GM21576 (cell line): ENCODE measurements at regions not wholly inside any gene's neighbourhood (a gene's known extent, or its start where the extent isn't known, plus 50 kb on each side); places are given as distances from the start of the nearest gene placed in this dataset.
"Not testable (repeated sequence)": the region's sequence is repeated elsewhere in the genome, so short reads cannot be mapped to it uniquely, and the experiment has no call there.

ENCODE experiments used
- ATAC-seq: cut with Tn5 transposase; IDR thresholded peaks from one replicate; pipeline ENCODE4 v1.9.1; 2021; ENCODE audit warnings: mild to moderate bottlenecking, moderate library complexity; ENCODE audit not compliant: unreplicated experiment

- no peak for ATAC-seq
Observed at GRCh38 chr2:16375981-16376380, 289.7 kb downstream of the CYRIA start.

GRCh38 chr2:16375351-16375750, 290.3 kb downstream of the CYRIA start:
- ATAC-seq = no peak

DNA sequence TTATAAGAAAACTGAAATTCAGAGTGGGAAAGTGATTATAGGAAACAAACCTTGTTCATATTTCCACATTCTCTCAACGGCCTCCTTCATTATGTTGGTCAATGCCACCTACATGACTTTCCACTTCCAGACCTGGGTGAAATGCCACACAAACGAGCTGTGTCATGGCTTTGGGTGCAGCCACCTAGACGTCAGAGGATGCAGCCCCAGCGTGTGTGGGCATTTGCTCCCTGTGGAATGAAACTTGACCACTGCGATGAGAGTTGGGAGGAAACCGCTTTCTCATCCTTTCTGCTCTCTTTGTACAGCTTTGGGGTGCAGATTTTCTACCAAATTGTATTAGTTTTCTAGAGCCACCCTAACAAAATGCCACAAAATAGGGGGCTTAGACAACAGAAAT, 291.0 kb downstream of the CYRIA start:
- ATAC-seq = no peak

- no peak for ATAC-seq
Observed at GRCh38 chr2:16373341-16373740, 292.3 kb downstream of the CYRIA start.

DNA sequence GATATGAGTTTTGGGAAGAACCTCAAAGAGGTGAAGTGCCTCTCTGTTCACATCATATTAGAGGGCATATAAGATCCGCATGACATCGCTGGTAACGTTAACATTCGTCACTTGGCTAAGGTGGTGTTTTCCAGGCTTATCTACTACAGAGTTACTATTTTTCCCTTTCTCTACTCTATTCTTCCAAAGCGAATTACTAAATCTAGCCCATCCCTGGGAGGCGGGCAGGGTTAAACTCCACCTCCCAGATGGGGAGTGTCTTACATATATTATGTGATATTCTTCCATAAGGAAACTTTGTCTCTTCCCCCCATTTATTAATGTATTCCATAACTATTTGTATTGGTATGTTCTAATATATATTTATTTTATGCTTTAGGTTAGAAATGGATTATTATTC, 293.9 kb downstream of the CYRIA start:
- ATAC-seq = no peak

GRCh38 chr2:16368951-16369350, 296.7 kb downstream of the CYRIA start:
- ATAC-seq = no peak

GRCh38 chr2:16368328-16368727, 297.3 kb downstream of the CYRIA start:
- ATAC-seq = no peak

DNA sequence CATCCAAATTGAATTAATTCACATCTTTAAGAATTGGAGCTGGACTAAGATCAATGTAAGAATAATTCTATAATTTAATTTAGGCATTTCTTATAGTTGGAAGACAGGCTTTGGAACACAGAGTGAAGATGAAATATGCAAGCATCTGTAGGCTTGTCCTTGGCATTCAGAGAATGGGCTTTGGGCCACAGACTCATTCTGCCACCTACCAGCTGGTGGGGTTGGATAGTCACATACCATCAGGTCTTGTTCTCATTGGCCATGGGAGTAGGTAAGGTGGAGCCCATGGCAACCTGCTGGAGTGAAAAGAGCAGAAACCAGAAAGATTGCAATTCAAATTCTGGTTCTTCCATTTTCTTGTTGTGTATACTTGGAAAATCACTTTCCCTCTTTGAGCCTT, 300.3 kb downstream of the CYRIA start:
- ATAC-seq = no peak

- no peak for ATAC-seq
Observed at GRCh38 chr2:16363581-16363980, 302.1 kb downstream of the CYRIA start.

DNA sequence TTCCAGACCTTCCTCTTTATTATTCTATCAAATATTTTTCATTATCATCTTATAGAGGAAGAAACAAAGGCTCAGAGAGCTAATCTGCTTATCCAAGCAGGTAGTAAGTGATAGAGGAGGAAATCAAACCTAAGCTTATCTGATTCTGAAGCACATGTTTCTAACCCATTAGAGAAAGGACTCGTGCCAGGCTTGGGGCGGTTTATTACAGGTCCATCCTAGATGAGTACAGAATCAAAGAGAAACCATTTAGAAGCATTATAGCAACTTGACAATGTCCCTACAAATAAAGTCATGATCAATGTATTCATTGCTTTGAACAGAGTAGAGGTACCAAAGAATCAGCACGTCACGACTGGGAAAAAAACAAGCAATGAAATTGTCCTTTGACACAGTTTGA, 303.0 kb downstream of the CYRIA start:
- no peak for ATAC-seq

GRCh38 chr2:16361261-16361995, 304.2 kb downstream of the CYRIA start:
- ATAC-seq = no peak

GRCh38 chr2:16359961-16360360, 305.7 kb downstream of the CYRIA start:
- ATAC-seq = no peak

DNA sequence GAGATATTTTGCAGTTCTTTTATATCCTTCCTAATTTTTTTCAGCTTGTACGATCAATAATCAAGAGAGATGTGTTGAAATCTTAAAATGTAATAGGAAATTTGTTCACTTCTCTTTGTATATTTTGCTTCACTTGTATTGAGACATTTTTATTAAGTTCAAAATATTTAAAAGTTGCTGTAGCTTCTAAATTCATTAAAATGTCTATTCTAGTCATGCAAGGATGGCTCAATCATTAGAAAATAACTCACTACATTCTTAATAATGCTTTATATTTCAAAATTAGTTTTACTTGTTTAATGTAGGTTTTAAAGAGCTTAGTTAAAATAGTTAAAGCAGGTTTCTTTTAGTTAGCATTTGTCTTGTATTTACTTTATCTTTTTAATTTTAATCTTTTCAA, 308.4 kb downstream of the CYRIA start:
- no peak for ATAC-seq

GRCh38 chr2:16351541-16351940, 314.1 kb downstream of the CYRIA start:
- ATAC-seq = no peak

GRCh38 chr2:16351137-16351536, 314.5 kb downstream of the CYRIA start:
- no peak for ATAC-seq

DNA sequence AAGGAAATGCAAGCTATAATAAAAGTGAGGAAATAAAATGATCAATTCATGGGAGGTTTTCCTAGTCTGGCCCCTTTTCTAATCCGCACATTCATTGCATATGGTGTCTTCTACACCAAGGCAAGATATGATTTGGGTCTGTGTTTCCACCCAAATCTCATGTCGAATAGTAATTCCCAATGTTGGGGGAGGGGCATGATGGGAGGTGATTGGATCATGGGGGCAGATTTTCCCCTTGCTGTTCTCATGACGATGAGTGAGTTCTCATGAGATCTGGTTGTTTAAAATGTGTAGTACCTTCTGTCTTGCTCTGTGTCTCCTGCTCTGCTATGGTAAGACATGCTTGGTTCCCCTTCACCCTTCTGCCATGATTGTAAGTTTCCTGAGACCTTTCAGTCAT, 315.4 kb downstream of the CYRIA start:
- ATAC-seq = no peak

- no peak for ATAC-seq
Observed at GRCh38 chr2:16349811-16350210, 315.8 kb downstream of the CYRIA start.

DNA sequence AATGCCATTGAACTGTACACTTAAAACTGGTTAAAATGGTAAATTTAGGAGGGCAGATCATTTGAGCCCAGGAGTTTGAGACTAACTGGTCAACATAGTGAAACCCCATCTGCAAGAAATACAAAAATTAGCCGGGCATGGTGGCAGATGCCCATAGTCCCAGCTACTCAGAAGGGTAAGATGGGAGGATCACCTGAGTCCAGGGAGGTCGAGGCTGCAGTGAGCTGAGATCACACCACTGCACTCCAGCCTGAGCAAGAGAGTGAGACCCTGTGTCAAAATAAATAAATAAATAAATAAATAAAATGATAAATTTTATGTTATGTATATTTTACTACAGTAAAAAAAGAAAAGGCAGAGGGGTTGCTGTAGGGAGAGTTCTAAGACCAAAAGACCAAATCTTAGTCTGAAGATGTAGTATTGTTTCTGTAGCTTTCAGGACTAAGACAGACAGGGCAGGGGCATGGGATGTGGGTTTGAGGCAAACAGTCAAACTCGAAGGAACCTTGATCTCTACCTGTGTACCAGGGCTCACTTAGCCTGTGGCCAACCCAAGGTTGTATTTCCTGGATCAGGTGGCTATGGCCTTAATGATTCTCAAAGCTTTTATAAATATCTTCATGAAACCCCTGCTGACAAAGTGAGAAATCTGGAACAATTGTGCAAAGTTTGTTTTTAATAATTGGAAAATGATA, 316.7 kb downstream of the CYRIA start:
- no peak for ATAC-seq

DNA sequence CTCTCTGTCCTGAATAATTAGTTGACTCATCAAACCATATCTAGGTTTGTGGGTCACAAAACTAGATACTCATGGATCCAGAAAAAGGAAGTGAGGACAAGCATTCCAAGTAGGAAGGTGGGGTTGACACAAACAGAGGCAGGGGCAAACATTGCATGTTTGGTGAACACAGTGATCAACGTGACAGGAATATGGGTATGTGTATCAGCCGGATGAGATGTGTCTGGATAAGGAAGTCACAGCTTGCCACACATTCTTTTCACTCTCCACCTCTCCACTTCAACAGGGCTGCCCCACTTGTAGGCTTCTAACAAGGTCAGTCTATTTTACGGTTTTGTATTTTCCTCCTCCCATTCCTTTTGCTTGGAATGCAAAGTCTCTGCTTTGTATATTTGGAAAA, 319.0 kb downstream of the CYRIA start:
- no peak for ATAC-seq

- ATAC-seq = not testable (repeated sequence)
Observed at GRCh38 chr2:16345231-16345630, 320.4 kb downstream of the CYRIA start.

GRCh38 chr2:16339206-16339605, 326.4 kb downstream of the CYRIA start:
- no peak for ATAC-seq

DNA sequence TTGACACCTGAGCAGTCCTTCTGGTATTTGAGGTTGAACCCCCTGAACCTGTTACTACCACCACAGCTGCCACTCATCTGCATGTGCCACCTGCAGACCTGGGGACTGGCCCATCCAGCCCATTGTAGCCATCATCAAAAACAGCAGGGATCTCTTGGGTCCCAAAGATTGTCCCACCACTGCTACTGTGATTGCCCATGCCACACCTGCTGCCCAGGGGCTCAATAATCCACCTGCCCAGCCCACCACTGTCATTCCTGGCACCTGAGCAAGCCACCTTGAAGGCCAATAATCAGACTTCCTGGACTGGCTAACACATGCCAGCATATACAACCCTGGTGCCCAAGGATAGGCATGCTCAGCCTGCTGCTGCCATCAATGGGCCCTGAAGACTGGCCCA, 327.6 kb downstream of the CYRIA start:
- ATAC-seq = no peak

- ATAC-seq = no peak
Observed at GRCh38 chr2:16336916-16337315, 328.7 kb downstream of the CYRIA start.
